GM13976 (cell line): ENCODE measurements at regions not wholly inside any gene's neighbourhood (a gene's known extent, or its start where the extent isn't known, plus 50 kb on each side); places are given as distances from the start of the nearest gene placed in this dataset.

Experiments
- DNase-seq: peaks from one replicate; pipeline ENCODE4 v3.0.0; 2012; ENCODE audit warnings: low spot score
- CTCF ChIP-seq: IDR thresholded peaks from 2 replicates; pipeline ENCODE4 v1.5.1; 2012; ENCODE audit warnings: borderline replicate concordance, mild to moderate bottlenecking; ENCODE audit not compliant: insufficient read depth; ENCODE audit errors: extremely low read depth, missing control alignments, control extremely low read depth
- in situ Hi-C: fragments of 300-500 bp; cut with MboI; formaldehyde crosslinking; loops from one replicate; pipeline ENCODE4 v1.12.0; 2022; ENCODE audit warnings: low sequenced_read_pairs, mixed read lengths, inconsistent platforms; ENCODE audit not compliant: unreplicated experiment

GRCh38 chr4:23353200-23353599 lies 536.6 kb downstream of the PPARGC1A start:
- DNase-seq: no peak

GRCh38 chr4:23348789-23349498 lies 540.9 kb downstream of the PPARGC1A start:
- in situ Hi-C loops: no loop called here
- no peak for DNase-seq
- no peak for TF ChIP-seq CTCF

More at GRCh38 chr4:23353200-23353599, 536.6 kb downstream of the PPARGC1A start:
- in situ Hi-C loops: no loop called here
- no peak for TF ChIP-seq CTCF

- DNase-seq: no peak
- TF ChIP-seq CTCF: no peak
- in situ Hi-C loops: no loop called here
Observed at GRCh38 chr4:23337292-23337691, 552.6 kb downstream of the PPARGC1A start.

GRCh38 chr4:23333946-23334878 lies 555.6 kb downstream of the PPARGC1A start:
- no peak for DNase-seq
- TF ChIP-seq CTCF: no peak
- in situ Hi-C loops: no loop called here

- in situ Hi-C loops: no loop called here
- DNase-seq: no peak
- TF ChIP-seq CTCF: no peak
Observed at GRCh38 chr4:23333556-23333945, 556.3 kb downstream of the PPARGC1A start.

- no peak for TF ChIP-seq CTCF
- in situ Hi-C loops: no loop called here
Observed at GRCh38 chr4:23332313-23332712, 557.5 kb downstream of the PPARGC1A start.

More at GRCh38 chr4:23332313-23332712, 557.5 kb downstream of the PPARGC1A start:
- DNase-seq: no peak
